GM12873 (cell line): ENCODE measurements at regions not wholly inside any gene's neighbourhood (a gene's known extent, or its start where the extent isn't known, plus 50 kb on each side); places are given as distances from the start of the nearest gene placed in this dataset.

Source experiments
- TF ChIP-seq, protein P1 (sequence below): IDR thresholded peaks from 2 replicates; pipeline ENCODE4 v1.5.1; 2012; ENCODE audit warnings: low read depth, mild to moderate bottlenecking, moderate library complexity, low read length, control low read depth; ENCODE audit not compliant: insufficient read depth; ENCODE audit errors: missing control alignments

DNA sequence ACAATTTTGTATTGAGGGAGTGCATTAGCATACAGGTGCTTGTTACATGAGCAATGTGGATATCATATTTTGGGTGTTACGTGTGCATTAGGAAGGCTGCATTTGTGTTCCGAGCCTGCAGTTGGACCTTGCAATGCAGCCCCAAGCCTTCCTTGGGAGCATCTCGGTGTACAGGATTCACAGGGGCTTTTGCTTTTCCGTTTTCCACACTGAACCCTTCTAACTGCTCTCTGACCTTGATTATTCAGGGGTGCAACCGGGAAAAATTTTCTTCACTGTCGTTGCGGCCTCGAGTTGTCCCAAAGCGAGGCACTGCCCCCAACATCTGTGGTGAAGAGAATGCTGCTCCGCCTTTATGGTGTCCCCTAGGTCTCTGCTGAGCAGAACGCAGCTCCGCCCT, 80.1 kb upstream of the PLEKHG4B start:
- TF ChIP-seq, protein P1, sequence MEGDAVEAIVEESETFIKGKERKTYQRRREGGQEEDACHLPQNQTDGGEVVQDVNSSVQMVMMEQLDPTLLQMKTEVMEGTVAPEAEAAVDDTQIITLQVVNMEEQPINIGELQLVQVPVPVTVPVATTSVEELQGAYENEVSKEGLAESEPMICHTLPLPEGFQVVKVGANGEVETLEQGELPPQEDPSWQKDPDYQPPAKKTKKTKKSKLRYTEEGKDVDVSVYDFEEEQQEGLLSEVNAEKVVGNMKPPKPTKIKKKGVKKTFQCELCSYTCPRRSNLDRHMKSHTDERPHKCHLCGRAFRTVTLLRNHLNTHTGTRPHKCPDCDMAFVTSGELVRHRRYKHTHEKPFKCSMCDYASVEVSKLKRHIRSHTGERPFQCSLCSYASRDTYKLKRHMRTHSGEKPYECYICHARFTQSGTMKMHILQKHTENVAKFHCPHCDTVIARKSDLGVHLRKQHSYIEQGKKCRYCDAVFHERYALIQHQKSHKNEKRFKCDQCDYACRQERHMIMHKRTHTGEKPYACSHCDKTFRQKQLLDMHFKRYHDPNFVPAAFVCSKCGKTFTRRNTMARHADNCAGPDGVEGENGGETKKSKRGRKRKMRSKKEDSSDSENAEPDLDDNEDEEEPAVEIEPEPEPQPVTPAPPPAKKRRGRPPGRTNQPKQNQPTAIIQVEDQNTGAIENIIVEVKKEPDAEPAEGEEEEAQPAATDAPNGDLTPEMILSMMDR: no peak

DNA sequence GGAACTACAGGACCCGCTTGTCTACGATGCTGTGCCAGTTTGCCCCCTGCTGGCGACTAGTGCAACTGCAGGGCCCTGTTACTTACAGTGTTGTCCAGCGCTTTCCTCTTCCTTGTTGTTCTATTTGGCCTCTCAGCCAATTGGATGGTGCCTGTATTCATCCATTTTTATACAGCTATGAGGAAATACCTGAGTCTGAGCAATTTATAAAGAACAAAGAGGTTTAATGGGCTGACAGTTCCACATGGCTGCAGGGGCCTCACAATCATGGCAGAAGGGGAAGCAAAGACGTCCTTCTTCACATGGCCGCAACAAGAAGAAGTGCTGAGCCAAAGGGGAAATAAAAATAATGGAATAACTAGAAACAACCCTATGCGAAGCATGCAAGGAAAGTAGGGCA, 78.7 kb upstream of the PLEKHG4B start:
- TF ChIP-seq, protein P1: no peak

DNA sequence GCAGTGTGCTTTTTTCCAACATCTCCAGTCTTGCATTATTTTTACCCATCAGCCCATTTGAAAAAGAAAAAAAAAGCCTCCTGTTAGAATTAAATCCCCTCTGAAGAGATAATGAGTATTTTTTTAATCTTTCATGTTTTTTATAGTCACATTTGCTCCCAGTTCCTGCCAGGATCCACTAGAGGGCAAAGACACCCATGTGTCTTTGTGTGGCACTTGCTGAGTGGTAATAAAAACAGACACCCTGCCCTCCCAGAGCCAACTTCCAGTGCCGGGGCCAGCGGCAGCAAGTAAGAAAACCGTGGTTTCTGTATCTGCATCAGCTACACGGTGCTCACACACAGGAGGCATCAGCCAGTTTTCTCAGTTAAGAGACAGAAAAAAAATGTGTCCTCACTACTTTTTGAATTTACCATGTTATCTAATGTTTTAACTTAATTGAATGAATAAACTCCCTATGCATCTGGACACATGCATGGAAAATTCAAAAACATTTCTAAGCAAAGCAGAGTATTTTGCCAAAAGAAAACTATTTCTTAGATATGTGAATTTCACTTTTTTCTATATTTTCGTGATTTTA, 70.2 kb upstream of the PLEKHG4B start:
- TF ChIP-seq, protein P1: peak; percentile 11

DNA sequence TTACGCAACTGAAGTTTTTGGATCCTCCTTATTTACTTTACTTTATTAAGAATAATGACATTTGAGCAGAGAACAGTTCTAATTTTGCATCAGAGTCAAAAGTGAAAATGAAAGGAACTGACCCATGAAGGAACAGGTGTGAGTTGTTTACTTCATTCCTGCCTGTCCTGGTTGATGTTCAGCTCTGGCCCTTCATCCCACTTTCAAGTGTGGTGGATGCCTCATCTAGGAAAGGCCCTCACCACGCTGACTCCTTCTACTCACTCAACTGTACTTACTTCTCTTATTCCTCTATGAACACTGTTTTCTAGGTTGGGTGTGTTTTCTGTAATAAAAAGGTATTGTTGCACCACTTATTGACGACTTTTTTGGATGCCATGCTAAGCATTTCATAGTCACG, 61.8 kb upstream of the PLEKHG4B start:
- TF ChIP-seq, protein P1: no peak

DNA sequence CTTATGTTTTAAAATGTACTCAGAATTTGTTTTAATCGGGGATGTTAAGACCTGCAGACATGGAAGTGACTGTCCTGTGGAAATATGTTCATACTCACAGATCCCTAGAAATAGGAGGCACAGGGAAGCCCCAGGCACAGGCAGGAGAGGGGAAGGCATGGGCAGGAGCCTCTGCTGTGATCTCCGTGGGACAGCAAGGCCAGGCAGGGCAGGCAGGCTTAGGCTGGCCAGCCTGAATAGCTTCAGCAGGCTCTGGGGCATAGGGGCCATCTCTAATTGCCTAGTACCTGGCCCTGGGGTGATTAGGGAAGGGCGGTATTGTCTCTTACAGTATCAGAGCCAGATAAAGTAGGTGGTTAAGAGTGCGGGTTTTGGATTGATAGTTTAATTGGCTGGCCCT, 59.8 kb upstream of the PLEKHG4B start:
- TF ChIP-seq, protein P1: no peak

DNA sequence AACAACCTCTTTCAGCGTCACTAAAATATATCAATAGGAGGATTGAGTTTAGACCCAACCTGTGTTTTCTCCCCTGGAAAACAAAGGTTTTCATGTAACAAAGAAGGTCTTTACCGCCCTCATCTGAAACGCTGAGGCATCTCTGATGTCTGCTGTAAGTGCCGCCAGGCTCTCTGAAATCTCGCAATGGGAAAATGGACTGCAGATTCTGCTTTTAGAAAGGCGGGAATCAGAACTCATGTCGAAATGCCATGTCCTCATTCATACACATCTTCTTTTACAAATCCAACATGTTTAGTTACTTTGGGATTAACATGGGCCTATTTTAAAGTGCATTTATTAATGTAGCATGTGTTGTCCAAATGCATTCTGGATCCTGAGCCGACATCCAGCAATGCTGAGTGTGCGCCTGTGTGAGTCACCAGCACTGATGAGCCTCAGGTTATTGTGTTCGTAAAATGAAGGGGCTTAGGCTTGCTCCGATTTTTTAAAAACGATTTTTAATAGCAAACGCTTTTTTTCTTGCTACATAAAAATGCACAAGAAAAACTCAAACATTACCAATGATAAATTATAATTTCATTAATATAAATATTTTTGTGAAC, 51.9 kb upstream of the PLEKHG4B start:
- TF ChIP-seq, protein P1: no peak
